Right lobe of liver (tissue), 6 donors: ENCODE measurements at regions not wholly inside any gene's neighbourhood (a gene's known extent, or its start where the extent isn't known, plus 50 kb on each side); places are given as distances from the start of the nearest gene placed in this dataset.

Experiments
- ATAC-seq, 4 donors: fragments of 200-7000 bp; cut with Tn5 transposase; one replicate each; pipeline ENCODE4 v1.9.1; 2020; ENCODE audit warnings: mild to moderate bottlenecking in 4 of 4, moderate library complexity in 4 of 4
- DNase-seq, 3 donors: peaks; one replicate each; pipeline ENCODE4 v3.0.0-alpha.2; 2020
- H3K27ac ChIP-seq, 3 donors: fragments of 200-600 bp; one replicate each; pipeline ENCODE4 v1.8.0; 2022
- H3K27me3 ChIP-seq, 2 donors: fragments of 200-600 bp; one replicate each; pipeline ENCODE4 v1.8.0; 2022
- H3K36me3 ChIP-seq, 4 donors: fragments of 200-600 bp; sonication (generic) in 1 of 4; one replicate each; pipeline versions ENCODE4 v1.5.1 to v1.8.0; 2017 to 2022; ENCODE audit warnings: control low read depth in 1 of 4
- H3K4me1 ChIP-seq, 4 donors: fragments of 200-600 bp; sonication (generic) in 1 of 4; one replicate each; pipeline versions ENCODE4 v1.5.1 to v1.8.0; 2017 to 2022; ENCODE audit warnings: control low read depth in 1 of 4
- H3K4me3 ChIP-seq, 3 donors: fragments of 200-600 bp; one replicate each; pipeline ENCODE4 v1.8.0; 2022
- H3K9me3 ChIP-seq, 4 donors: fragments of 200-600 bp; sonication (generic) in 1 of 4; one replicate each; pipeline versions ENCODE4 v1.5.1 to v1.8.0; 2017 to 2022; ENCODE audit warnings: control low read depth in 1 of 4
- POLR2A ChIP-seq: fragments of 450-650 bp; IDR thresholded peaks from one replicate; pipeline ENCODE4 v1.6.1; 2017; ENCODE audit warnings: antibody characterized with exemption, mild to moderate bottlenecking
- WGBS: methylation state at CpG from one replicate; pipeline ENCODE4 v1.1.6; 2018; ENCODE audit warnings: low coverage, low lambda C conversion rate; ENCODE audit not compliant: insufficient coverage; ENCODE audit errors: missing lambda C conversion rate; 5-methylcytosine and 5-hydroxymethylcytosine counted together
- intact Hi-C, 2 donors: fragments of 100-400 bp; cut with DNase I; formaldehyde crosslinking; loops; one replicate each; pipeline versions ENCODE4 v1.11.2 to v1.14.1; 2022
- TF ChIP-seq, protein P1 (sequence below), 4 donors: fragments of 200-600 bp in 3 of 4; fragments of 450-650 bp in 1 of 4; IDR thresholded peaks; one replicate each; pipeline versions ENCODE4 v1.5.1 to v1.8.0; 2016 to 2022; ENCODE audit warnings: antibody characterized with exemption in 4 of 4, mild to moderate bottlenecking in 2 of 4
- donor health status: DM: no; HTN: yes; CAD: no.
- donor health status: DM: no; HTN: no; CAD: no.
- donor health status: DM: no; HTN: no; CAD: no.
- donor health status: DM: no; HTN: yes; CAD: no.
- donor health status: DM: no; HTN: yes; CAD: no.

DNA sequence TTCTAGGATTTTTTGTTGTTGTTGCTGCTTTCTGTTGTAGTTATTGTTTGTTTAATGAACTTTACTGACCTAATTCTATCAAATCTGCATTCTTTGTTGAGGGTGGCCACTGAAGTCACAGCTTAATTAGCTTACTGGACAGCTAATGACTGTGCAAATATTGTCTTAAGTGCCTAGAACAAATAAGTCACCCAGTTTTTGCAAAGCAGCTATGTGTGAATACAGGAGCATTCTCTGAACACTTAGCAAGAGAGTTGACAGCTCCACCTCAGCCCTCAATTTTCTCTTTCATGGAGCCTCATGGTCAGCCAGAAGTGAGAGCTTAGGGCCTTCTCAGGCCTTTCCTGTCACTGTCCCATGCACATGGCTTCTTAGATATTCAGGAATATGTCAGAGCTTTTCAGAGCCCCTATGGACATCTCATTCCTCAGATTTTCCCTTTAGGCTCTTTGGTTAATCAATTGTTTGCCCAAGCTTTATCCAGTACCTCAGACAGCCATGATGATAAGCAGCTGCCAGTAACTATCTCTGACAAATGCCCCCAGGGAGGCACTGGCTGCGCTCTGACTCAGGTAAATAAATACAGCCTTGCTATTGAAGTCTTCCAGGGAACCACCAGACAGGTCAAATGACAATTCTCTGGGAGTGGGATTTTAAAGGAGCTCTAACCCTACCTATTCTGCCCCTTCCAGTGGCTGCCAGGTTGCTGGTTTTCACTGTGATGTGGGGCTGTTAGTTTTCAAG lies 241.4 kb upstream of the IL12B start:
- intact Hi-C loops = no loop called here
- 50% methylated on average over 1 of the region's 1 CpG for WGBS
- Histone ChIP-seq H3K36me3 (no peaks in the 10 kb centered on the region), H3K27me3 (no peaks in the 10 kb centered on the region), H3K27ac (no peak overlapping the region), H3K4me1 (no peaks in the 10 kb centered on the region), H3K9me3 (no peaks in the 10 kb centered on the region), H3K4me3 (no peak overlapping the region)
- TF ChIP-seq, protein P1, sequence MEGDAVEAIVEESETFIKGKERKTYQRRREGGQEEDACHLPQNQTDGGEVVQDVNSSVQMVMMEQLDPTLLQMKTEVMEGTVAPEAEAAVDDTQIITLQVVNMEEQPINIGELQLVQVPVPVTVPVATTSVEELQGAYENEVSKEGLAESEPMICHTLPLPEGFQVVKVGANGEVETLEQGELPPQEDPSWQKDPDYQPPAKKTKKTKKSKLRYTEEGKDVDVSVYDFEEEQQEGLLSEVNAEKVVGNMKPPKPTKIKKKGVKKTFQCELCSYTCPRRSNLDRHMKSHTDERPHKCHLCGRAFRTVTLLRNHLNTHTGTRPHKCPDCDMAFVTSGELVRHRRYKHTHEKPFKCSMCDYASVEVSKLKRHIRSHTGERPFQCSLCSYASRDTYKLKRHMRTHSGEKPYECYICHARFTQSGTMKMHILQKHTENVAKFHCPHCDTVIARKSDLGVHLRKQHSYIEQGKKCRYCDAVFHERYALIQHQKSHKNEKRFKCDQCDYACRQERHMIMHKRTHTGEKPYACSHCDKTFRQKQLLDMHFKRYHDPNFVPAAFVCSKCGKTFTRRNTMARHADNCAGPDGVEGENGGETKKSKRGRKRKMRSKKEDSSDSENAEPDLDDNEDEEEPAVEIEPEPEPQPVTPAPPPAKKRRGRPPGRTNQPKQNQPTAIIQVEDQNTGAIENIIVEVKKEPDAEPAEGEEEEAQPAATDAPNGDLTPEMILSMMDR (IDR thresholded peaks at IDR 0.05) = no peak
- no peak for TF ChIP-seq POLR2A
- ATAC-seq = peak in 1 of 4 donors; percentile 57
- peak in 1 of 3 donors; percentile 14 for DNase-seq

DNA sequence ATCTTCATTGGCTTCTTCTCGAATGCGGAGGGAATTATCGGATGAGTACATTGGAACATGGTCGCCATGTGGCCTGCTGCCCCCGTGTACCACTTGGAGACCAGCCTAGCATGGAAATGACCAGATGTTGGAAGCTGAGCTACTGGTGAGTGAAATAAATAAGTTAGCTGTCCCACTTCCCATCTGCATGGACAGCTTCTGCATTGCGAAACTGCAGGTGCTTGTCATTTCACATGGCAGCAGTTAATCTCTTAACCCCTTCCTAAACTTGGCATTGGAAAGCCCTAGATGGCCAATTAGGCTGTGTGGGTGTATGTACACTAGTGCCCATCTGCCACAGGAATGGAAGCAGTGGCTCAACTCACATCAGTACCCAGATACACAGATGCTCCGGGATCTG lies 246.6 kb upstream of the IL12B start:
- peak in 1 of 4 donors; percentile 41 for ATAC-seq
- H3K4me3 ChIP-seq = no peak overlapping the region
- 47% methylated on average over 7 of the region's 7 CpGs for WGBS
- TF ChIP-seq, protein P1 (IDR thresholded peaks at IDR 0.05) = no peak
- no peak for TF ChIP-seq POLR2A
- intact Hi-C loops = no loop called here
- no peaks in the 10 kb centered on the region for H3K4me1 ChIP-seq
- no peaks in the 10 kb centered on the region for H3K36me3 ChIP-seq
- no peaks in the 10 kb centered on the region for H3K9me3 ChIP-seq
- H3K27me3 ChIP-seq = no peaks in the 10 kb centered on the region
- H3K27ac ChIP-seq = no peak overlapping the region
- DNase-seq = no peak

DNA sequence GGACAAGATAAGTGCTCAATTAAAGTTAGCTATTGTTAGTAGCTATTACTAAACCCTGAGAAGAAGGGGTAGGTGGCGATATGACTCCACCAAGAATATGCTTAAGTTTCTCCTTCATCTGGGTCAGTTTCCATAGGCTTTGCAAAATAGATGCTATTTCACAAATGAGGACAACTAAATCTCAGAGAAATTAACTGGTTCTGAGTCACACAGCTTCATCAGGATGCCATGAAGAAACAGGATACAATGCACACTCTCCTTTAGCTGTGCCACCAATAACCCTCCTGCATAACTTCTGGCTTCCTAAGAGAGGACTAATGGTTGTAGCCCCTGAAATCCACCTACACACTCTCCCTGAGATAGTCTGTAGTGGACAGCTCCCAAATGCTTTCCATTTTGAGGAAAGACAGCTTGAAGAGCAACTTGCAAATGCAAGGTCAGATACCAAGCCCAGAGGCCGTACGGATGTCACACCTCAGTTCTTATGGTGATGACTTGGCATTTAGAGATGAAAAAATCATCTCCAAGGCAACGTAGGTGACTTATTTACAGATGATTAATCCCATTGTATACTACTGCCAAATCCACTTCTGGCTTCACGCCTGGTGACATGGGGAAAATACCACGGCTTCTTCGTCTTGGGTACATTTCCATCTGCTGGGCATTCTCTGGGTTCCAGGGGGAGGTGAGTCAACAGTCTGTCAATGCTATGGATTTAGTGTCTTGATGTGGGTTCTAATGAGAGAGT lies 251.4 kb upstream of the IL12B start:
- intact Hi-C loops = no loop called here
- Histone ChIP-seq H3K4me1 (no peaks in the 10 kb centered on the region), H3K9me3 (no peaks in the 10 kb centered on the region), H3K27me3 (no peaks in the 10 kb centered on the region), H3K4me3 (no peak overlapping the region), H3K27ac (no peak overlapping the region), H3K36me3 (no peaks in the 10 kb centered on the region)
- 44% methylated on average over 6 of the region's 7 CpGs for WGBS
- peak in 2 of 4 donors; percentile 27 for ATAC-seq
- no peak for DNase-seq
- TF ChIP-seq, protein P1 (IDR thresholded peaks at IDR 0.05) = no peak
- no peak for TF ChIP-seq POLR2A

DNA sequence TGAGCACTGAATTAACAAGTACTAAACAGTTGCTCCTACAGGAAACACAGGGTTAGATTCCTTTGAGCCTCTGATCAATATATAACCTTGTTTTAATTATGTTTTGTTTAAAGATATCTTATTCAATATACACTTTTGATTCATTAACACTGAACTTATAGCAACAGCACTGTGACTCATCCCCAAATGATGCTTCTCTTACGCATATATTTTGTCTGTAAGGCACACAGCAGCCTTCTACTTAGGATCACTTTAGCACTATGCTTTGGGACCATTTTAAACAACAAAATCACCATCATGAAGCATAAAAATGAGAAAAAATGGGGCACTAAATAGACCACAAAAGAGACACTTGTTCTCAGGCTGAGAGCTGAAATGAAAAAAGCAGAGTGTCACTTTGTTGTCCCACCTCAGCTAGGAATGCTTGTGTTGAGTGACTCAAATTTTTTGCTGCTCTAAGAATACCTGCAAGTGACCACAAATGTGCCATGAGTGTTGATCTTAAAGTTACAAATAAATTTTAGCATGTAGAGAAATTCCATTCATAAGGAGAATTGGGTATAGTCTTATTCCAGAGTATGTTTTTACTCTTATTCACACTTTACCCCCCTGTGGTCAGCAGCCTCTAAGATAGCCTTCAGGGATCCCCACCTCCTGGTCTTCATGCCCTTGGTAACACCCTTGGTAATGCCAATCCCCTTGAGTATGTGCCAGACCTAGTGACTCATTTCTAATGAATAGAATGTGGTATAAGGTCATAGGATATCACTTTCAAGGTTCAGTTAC lies 252.7 kb upstream of the IL12B start:
- DNase-seq = no peak
- Histone ChIP-seq H3K27me3 (no peaks in the 10 kb centered on the region), H3K9me3 (no peaks in the 10 kb centered on the region), H3K27ac (no peak overlapping the region), H3K36me3 (no peaks in the 10 kb centered on the region), H3K4me1 (no peaks in the 10 kb centered on the region), H3K4me3 (no peak overlapping the region)
- intact Hi-C loops = no loop called here
- no peak for ATAC-seq
- 80% methylated on average over 1 of the region's 1 CpG for WGBS
- no peak for TF ChIP-seq POLR2A
- TF ChIP-seq, protein P1 (IDR thresholded peaks at IDR 0.05) = no peak
